Smooth muscle cell (in vitro differentiated cells): ENCODE measurements at regions not wholly inside any gene's neighbourhood (a gene's known extent, or its start where the extent isn't known, plus 50 kb on each side); places are given as distances from the start of the nearest gene placed in this dataset.
A peak's percentile ranks its signal among the peaks of the same experiment; 100 is the strongest.

ENCODE experiments used
- DNase-seq: peaks from one replicate; lab custom pipeline; 2025; ENCODE audit not compliant: unreplicated experiment; lab: John Stamatoyannopoulos, UW
- H2AFZ ChIP-seq: fragments of 200-600 bp; sonication (generic); 2 replicates; pipeline ENCODE4 v1.6.0; 2016; ENCODE audit warnings: antibody characterized with exemption, low read depth, mild to moderate bottlenecking
- H3F3A ChIP-seq: fragments of 200-600 bp; sonication (generic); 2 replicates; pipeline ENCODE4 v1.6.0; 2017; ENCODE audit warnings: antibody characterized with exemption, low read depth
- H3K27ac ChIP-seq: fragments of 200-600 bp; sonication (generic); 2 replicates; pipeline ENCODE4 v1.5.1; 2016; ENCODE audit warnings: low read depth, mild to moderate bottlenecking
- H3K27me3 ChIP-seq: fragments of 200-600 bp; sonication (generic); 2 replicates; pipeline ENCODE4 v1.6.1; 2016; ENCODE audit warnings: low read depth, mild to moderate bottlenecking
- H3K36me3 ChIP-seq: fragments of 200-600 bp; sonication (generic); 2 replicates; pipeline ENCODE4 v1.5.1; 2016; ENCODE audit warnings: low read depth
- H3K4me1 ChIP-seq: fragments of 200-600 bp; sonication (generic); 2 replicates; pipeline ENCODE4 v1.5.1; 2016; ENCODE audit warnings: low read depth
- H3K4me2 ChIP-seq: fragments of 200-600 bp; sonication (generic); 2 replicates; pipeline ENCODE4 v1.6.0; 2016; ENCODE audit warnings: mild to moderate bottlenecking
- H3K4me3 ChIP-seq: fragments of 200-600 bp; sonication (generic); 2 replicates; pipeline ENCODE4 v1.5.1; 2016; ENCODE audit warnings: mild to moderate bottlenecking
- H3K79me2 ChIP-seq: fragments of 200-600 bp; sonication (generic); 2 replicates; pipeline ENCODE4 v1.6.0; 2016; ENCODE audit warnings: low read depth, mild to moderate bottlenecking
- H3K9ac ChIP-seq: fragments of 200-600 bp; sonication (generic); 2 replicates; pipeline ENCODE4 v1.6.0; 2016; ENCODE audit warnings: low read depth
- H3K9me3 ChIP-seq: fragments of 200-600 bp; sonication (generic); replicated peaks from 2 replicates; pipeline ENCODE4 v1.5.1; 2016; ENCODE audit warnings: low read depth
- H4K20me1 ChIP-seq: fragments of 200-600 bp; sonication (generic); 2 replicates; pipeline ENCODE4 v1.6.0; 2016; ENCODE audit warnings: low read depth
- WGBS: methylation state at CpG from one replicate; pipeline ENCODE4 v1.1.7; 2016; ENCODE audit warnings: low lambda C conversion rate; 5-methylcytosine and 5-hydroxymethylcytosine counted together
- TF ChIP-seq, protein P1 (sequence below): fragments of 200-600 bp; sonication (generic); IDR thresholded peaks from 2 replicates; pipeline ENCODE4 v1.5.1; 2017; ENCODE audit warnings: borderline replicate concordance, mild to moderate bottlenecking, antibody characterized with exemption; ENCODE audit not compliant: insufficient read depth, poor library complexity, severe bottlenecking

DNA sequence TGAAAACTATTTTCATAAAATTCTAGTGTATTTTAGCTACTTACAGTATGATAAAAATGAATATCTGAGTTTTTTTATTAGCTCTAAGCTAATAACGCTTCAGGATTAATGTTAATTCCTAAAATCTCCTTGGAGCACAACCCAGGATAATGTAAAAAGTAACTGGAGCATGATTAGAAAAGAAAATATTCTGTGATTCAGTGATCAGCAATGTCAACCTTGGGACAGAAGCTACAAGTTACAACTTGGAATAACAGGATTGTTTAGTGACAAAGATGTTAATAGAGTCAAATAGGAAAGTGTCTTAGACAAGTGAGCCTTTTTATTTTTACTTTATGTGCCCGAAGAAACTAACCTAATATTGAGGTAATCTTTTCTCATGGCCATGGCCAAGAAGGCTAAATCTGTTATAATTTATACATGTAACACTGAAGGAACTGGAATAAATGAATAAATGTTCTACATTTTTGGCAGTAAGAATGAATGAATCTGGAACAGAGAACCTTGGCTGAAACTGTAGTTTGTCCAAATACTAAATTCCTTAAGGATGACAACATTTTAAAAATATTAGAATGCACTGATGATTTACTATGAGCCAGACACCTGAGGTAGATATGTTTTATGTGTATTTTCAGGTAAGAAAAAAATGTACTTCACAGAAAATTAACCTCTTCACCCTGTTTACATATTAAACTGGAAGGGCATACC, 994.0 kb downstream of the GRIK2 start:
- Histone ChIP-seq H3K4me1 (no peaks in the 10 kb centered on the region), H3K9me3 (no peaks in the 10 kb centered on the region), H3K27me3 (no peaks in the 10 kb centered on the region), H3K36me3 (no peaks in the 10 kb centered on the region), H3F3A (no peaks in the 10 kb centered on the region), H3K9ac (no peak overlapping the region), H3K27ac (peak overlapping the region; percentile 69), H4K20me1 (no peaks in the 10 kb centered on the region), H3K79me2 (no peaks in the 10 kb centered on the region), H3K4me2 (peak overlapping the region; percentile 37), H3K4me3 (no peak overlapping the region), H2AFZ (no peak overlapping the region)
- 55% methylated on average over 2 of the region's 2 CpGs for whole genome bisulfite sequencing
- DNase-seq, result no peak
- TF ChIP-seq, protein P1, sequence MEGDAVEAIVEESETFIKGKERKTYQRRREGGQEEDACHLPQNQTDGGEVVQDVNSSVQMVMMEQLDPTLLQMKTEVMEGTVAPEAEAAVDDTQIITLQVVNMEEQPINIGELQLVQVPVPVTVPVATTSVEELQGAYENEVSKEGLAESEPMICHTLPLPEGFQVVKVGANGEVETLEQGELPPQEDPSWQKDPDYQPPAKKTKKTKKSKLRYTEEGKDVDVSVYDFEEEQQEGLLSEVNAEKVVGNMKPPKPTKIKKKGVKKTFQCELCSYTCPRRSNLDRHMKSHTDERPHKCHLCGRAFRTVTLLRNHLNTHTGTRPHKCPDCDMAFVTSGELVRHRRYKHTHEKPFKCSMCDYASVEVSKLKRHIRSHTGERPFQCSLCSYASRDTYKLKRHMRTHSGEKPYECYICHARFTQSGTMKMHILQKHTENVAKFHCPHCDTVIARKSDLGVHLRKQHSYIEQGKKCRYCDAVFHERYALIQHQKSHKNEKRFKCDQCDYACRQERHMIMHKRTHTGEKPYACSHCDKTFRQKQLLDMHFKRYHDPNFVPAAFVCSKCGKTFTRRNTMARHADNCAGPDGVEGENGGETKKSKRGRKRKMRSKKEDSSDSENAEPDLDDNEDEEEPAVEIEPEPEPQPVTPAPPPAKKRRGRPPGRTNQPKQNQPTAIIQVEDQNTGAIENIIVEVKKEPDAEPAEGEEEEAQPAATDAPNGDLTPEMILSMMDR, result no peak

DNA sequence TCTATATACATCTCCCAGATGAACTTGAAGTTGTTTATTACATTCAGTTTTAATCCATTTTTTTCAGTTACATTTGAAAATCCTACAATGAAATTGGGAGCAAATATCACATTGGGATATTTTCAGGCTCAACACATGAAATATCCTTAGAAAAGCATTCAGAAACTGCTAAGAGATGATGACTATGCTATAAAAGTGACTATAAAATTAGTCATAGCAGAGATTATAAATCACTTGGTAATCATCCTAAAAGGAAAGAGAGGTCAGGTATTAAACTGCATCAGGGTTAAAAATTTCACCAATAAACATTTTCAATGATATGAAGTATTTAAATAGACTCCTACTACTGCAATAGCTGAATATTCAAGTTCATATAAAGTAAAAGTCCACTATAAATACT, 987.7 kb downstream of the GRIK2 start:
- H3F3A ChIP-seq, result no peaks in the 10 kb centered on the region
- DNase-seq, result no peak
- no peak overlapping the region for H3K27ac ChIP-seq
- H3K79me2 ChIP-seq, result no peaks in the 10 kb centered on the region
- H4K20me1 ChIP-seq, result no peaks in the 10 kb centered on the region
- H3K4me2 ChIP-seq, result no peak overlapping the region
- TF ChIP-seq, protein P1, result no peak
- H3K9me3 ChIP-seq, result no peaks in the 10 kb centered on the region
- no peaks in the 10 kb centered on the region for H3K27me3 ChIP-seq
- no peak overlapping the region for H3K4me3 ChIP-seq
- H2AFZ ChIP-seq, result no peak overlapping the region
- H3K4me1 ChIP-seq, result no peaks in the 10 kb centered on the region
- no peak overlapping the region for H3K9ac ChIP-seq
- no peaks in the 10 kb centered on the region for H3K36me3 ChIP-seq

DNA sequence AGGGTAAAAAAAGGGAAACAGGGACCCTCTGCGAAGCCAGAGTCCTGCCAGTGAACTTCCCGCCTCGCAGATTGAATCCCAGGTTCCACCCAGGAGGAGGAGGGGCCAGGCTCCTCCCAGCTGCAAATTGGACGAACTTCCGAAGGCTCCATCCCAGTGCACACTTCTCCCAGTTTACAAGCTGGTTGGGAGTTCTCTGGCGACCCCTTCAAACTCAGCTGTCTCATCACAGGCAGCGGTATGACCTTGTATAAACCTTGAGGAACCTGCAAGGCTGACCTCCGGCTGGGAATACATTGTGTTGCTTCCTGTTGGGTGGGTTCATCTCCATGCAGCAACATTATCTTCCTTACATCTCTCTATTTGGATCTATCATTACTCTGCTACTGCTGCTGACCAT, 962.7 kb downstream of the GRIK2 start:
- no peaks in the 10 kb centered on the region for H3F3A ChIP-seq
- no peak overlapping the region for H3K27ac ChIP-seq
- no peaks in the 10 kb centered on the region for H3K79me2 ChIP-seq
- no peak overlapping the region for H3K4me3 ChIP-seq
- H3K36me3 ChIP-seq, result no peaks in the 10 kb centered on the region
- H3K9me3 ChIP-seq, result no peaks in the 10 kb centered on the region
- no peaks in the 10 kb centered on the region for H4K20me1 ChIP-seq
- TF ChIP-seq, protein P1, result no peak
- no peak overlapping the region for H3K9ac ChIP-seq
- no peak overlapping the region for H2AFZ ChIP-seq
- WGBS, result 90% methylated on average over 8 of the region's 8 CpGs
- H3K4me1 ChIP-seq, result no peaks in the 10 kb centered on the region
- H3K27me3 ChIP-seq, result no peaks in the 10 kb centered on the region
- no peak overlapping the region for H3K4me2 ChIP-seq
- DNase-seq, result no peak

DNA sequence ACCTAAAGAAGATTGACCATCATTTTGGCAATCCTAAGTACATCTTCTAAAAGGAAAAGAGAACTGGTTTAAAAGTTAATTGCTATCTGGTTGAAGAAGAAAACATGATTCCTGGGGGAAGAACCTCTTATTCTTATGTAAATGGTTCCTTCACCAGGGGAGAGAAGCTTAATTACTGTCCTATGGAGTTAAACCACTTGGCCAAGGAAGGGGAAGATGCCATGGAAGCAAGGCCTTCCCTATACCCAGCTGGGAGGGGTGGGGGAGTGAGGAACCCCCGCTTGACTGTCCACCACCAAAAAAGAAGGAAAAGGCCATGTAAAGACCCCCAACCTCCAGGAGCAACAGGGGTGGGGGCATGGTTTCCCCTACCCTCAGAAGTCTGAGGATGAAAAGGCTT, 962.1 kb downstream of the GRIK2 start:
- H2AFZ ChIP-seq, result no peak overlapping the region
- H3K9me3 ChIP-seq, result no peaks in the 10 kb centered on the region
- H3K4me3 ChIP-seq, result no peak overlapping the region
- no peaks in the 10 kb centered on the region for H4K20me1 ChIP-seq
- DNase-seq, result no peak
- no peaks in the 10 kb centered on the region for H3K27me3 ChIP-seq
- no peak overlapping the region for H3K4me2 ChIP-seq
- H3K4me1 ChIP-seq, result no peaks in the 10 kb centered on the region
- TF ChIP-seq, protein P1, result no peak
- H3F3A ChIP-seq, result no peaks in the 10 kb centered on the region
- H3K79me2 ChIP-seq, result no peaks in the 10 kb centered on the region
- H3K36me3 ChIP-seq, result no peaks in the 10 kb centered on the region
- H3K27ac ChIP-seq, result no peak overlapping the region
- H3K9ac ChIP-seq, result no peak overlapping the region
- 92% methylated on average over 1 of the region's 1 CpG for WGBS
